ENCODE measurements at regions not wholly inside any gene's neighbourhood (a gene's known extent, or its start where the extent isn't known, plus 50 kb on each side); places are given as distances from the start of the nearest gene placed in this dataset.

- intact Hi-C loops (cut with micrococcal nuclease) = no loop called here
Observed at GRCh38 chr13:33464345-33464744, 178.8 kb upstream of the STARD13 start.

- intact Hi-C loops (cut with micrococcal nuclease) = no loop called here
Observed at GRCh38 chr13:33466262-33466661, 180.7 kb upstream of the STARD13 start.

- intact Hi-C loops (cut with micrococcal nuclease) = no loop called here
Observed at GRCh38 chr13:33467556-33467955, 182.0 kb upstream of the STARD13 start.

- intact Hi-C loops (cut with micrococcal nuclease) = no loop called here
Observed at GRCh38 chr13:33471204-33471603, 185.6 kb upstream of the STARD13 start.

- intact Hi-C loops (cut with micrococcal nuclease) = no loop called here
Observed at GRCh38 chr13:33472446-33472845, 186.9 kb upstream of the STARD13 start.

- intact Hi-C loops (cut with micrococcal nuclease) = no loop called here
Observed at GRCh38 chr13:33479105-33479504, 193.6 kb upstream of the STARD13 start.

DNA sequence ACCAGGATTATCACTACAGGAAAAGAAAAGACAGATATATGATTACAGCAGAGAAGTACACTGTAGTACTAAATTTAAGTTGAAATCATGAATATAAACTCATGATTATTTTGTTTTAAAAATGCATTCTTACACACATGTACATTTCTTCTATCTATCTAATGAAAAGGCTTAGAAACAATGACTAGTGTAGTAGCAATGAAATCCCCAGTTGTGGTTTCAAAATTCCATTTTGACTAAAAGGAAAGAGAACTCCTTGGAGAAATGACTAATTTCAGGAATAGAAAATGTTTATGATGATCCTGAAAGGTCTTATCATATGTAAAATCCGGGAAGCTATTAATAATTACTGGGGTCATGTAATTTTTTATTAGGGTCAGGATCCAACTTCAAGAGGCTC, 195.0 kb upstream of the STARD13 start:
- intact Hi-C loops (cut with micrococcal nuclease) = no loop called here

DNA sequence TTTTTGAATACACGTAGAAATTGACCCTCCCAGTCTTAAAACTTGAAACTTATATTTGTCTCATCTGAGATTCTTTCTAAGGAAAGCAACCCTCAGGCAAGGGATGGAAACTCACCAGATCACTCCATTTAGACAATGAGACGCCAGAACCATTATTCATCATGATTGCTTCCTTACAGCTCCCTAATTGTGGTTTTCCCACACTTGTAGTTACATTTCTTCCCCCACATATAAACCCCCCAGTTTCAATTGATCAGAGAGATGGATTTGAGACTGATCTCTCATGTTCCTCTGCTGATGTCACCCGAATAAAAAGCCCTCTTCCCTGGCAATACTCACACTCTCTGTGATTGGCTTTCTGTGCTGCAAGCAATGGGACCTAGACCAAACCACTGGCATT, 197.9 kb upstream of the STARD13 start:
- intact Hi-C loops (cut with micrococcal nuclease) = no loop called here

DNA sequence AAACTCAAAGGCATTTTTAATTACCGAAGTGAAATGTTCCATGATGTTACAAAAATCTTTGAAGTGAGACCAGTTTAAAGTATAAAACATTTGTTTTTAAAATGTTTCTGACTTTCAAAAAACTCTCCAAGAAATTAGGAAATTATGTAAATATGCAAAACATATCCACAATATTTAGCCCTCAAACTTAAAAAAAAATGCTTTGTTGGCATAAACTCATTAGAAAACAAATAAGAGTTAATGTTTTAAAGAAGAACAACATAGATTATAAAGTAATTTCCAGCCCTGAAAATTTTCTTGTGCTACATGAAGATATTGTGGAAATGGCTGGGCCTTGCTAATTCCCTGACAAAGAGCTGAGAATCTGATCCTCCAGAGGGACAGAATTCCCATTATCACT, 199.7 kb upstream of the STARD13 start:
- intact Hi-C loops (cut with micrococcal nuclease) = no loop called here

- intact Hi-C loops (cut with micrococcal nuclease) = no loop called here
Observed at GRCh38 chr13:33487575-33488243, 202.2 kb upstream of the STARD13 start.

DNA sequence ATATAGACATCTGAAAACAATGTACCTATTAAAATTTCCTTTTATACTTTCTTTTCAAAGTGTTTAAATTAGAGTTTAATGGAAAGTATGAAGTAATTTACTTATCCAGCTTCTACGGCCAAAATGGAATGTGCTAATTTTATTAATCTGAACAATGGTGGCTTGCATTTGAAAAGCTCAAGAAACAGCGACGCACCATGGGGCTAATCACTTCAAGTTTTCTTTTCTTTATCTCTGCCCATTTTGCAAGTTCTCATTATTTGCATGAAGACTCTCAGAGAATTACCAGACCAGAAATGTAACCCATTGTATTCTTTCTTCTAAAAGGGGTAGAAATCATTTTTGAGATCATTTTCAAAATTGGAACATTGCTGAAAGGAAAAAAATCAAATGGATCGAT, 204.0 kb upstream of the STARD13 start:
- intact Hi-C loops (cut with micrococcal nuclease) = no loop called here

DNA sequence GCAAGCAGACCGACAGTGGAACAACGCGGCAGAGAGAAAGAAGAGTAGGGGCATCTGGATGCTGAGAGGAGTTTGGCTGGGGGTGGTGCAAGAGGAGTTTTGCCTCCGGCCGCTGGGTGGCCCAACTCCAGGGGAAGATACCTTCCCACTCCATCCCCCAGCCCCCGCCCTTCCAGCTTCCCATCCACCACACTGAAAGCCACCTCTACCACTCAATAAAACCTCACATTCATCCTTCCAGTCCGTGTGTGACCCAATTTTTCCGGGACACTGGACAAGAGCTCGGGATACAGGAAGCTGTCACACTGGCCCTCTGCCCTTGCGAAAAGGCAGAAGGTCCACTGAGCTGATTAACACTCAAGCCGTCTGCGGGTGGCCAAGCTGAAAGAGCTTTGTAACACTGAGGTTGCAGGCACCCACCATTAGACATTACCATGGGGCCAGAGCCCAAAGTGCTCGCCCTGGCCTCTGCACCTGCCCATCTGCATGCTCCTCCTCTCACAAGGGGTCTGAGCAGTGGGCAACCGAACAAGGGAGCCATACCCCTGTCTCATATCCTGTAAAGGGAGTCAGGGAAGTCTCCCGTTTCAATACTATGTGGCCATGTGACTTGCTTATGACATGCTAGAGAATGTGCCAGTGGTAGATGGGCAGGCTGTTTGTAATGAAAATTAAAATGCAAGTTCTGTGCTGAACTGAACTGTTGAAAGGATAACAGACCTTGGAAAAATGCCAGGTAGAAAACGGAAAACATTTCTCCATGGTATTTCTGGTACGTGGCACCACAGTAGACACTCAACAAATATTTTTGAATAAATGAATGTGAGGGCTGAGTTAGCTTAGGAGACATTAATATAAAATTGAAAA, 205.1 kb upstream of the STARD13 start:
- intact Hi-C loops (cut with micrococcal nuclease) = no loop called here

GRCh38 chr13:33493672-33494365, 208.3 kb upstream of the STARD13 start:
- intact Hi-C loops (cut with micrococcal nuclease) = no loop called here

- intact Hi-C loops (cut with micrococcal nuclease) = no loop called here
Observed at GRCh38 chr13:33494596-33495204, 209.1 kb upstream of the STARD13 start.

GRCh38 chr13:33496336-33496735, 210.8 kb upstream of the STARD13 start:
- intact Hi-C loops (cut with micrococcal nuclease) = no loop called here

GRCh38 chr13:33497146-33497845, 211.7 kb upstream of the STARD13 start:
- intact Hi-C loops (cut with micrococcal nuclease) = no loop called here

DNA sequence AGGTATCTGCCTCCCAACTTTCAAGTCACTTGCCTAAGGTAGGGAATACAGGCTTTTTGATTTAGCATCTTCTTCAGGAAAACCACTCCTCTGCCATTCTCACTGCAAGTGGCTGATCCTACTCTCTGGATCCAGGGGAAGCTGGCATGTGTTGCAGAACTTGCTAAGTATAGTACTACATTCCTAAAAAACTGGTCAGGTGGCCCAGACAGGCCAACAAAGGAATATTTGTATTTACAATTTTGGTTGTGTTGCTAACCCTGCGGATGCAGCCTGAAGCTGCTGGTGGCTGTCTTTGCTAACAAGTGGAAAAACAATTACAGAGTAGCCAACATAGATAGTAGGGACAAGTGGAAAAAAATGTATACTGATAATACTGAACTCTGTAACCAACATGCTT, 222.5 kb upstream of the STARD13 start:
- intact Hi-C loops (cut with micrococcal nuclease) = no loop called here

DNA sequence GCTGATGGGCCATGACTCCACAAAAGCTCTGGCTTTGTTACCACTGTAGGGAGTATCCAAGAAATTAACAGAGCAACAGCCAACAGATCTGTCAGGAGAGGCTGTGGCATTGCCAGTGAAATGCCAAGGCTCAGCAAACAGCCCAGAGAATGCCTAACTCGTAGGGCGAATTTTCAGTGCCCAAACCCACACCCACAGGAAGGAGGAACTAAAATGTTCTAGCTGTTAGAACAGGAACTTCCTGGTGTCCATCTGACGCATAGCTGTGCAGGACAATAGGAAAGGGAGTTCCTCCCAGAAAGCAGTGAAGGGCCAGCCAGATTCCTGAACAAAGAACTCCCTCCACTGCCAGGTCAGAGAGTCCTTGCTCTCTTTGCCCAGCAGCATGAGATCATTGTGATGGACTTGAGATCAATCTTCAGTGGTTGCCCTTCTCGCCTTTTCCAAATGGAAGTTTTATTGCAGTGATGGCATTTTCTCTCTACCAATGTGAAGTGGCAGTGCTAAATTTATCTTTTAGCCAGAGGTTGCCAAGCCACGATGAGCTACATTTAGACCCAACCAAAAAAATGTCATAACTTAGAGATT, 224.2 kb upstream of the STARD13 start:
- intact Hi-C loops (cut with micrococcal nuclease) = no loop called here

- intact Hi-C loops (cut with micrococcal nuclease) = no loop called here
Observed at GRCh38 chr13:33510350-33510970, 224.9 kb upstream of the STARD13 start.

DNA sequence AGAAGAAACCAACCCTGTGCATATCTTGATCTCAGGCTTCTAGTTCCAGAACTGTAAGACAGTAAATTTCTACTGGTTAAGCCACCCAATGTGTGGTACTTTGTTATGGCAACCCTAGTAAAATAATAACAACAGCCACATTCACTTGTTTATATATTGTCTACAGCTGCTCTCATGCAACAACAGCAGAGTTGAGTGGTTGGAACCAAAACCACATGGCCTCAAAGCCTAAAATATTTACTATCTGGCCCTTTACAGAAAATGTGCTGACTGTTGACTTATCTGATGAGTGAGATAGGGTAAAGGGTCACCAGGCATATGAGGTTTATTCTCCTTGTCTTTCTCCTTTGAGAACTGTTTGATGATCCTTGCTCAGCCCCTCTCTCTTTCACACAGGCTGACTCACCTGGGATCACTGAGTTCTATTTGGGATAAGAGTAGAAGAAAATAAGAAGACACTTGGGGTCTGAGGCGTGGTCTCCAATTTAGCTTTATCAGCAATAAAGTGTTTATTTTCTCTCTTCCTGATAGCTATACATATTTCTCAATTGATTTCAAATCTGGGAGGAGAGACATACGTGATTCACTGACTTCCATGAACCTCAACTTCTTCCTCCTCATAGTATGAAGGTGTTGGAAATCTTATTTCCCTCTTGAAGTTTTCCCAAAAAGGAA, 227.5 kb upstream of the STARD13 start:
- intact Hi-C loops (cut with micrococcal nuclease) = no loop called here

Data from T-helper 2 cell treated with Interferon-gamma antibody and Interleukin-4, amounts not matched to agents 100 ng/mL and 5 ng/mL, for 36 hours (primary cell).